ENCODE measurements at regions not wholly inside any gene's neighbourhood (a gene's known extent, or its start where the extent isn't known, plus 50 kb on each side); places are given as distances from the start of the nearest gene placed in this dataset.

- Histone ChIP-seq H3K36me3 (ENCODE audit: control insufficient read depth in 1 of 2, insufficient read depth in 2 of 2, low read length in 2 of 2) (no peaks in the 10 kb centered on the region), H3K9ac (ENCODE audit: low read length) (no peak overlapping the region), H3K4me2 (ENCODE audit: low read length) (no peak overlapping the region), H3K4me3 (replicated peaks in 1 of 2; ENCODE audit: low read depth in 1 of 2, low read length in 2 of 2) (no peak overlapping the region), H3K4me1 (ENCODE audit: control insufficient read depth in 1 of 2, insufficient read depth in 2 of 2, low read length in 2 of 2) (peaks cover 3 to 15% of the 10 kb centered on the region in 2 experiments; a peak in 3 of 4 replicates), H3K9me3 (ENCODE audit: control insufficient read depth in 1 of 2, insufficient read depth in 1 of 2, low read depth in 1 of 2, low read length in 2 of 2) (no peaks in the 10 kb centered on the region), H3K27ac (ENCODE audit: low read depth, low read length) (no peak overlapping the region), H3K9me2 (ENCODE audit: insufficient read depth) (no peaks in the 10 kb centered on the region), H3K79me2 (ENCODE audit: insufficient read depth, low read length) (no peaks in the 10 kb centered on the region), H4K20me1 (ENCODE audit: insufficient read depth) (no peaks in the 10 kb centered on the region), H2AFZ (ENCODE audit: low read depth, low read length, poor library complexity, severe bottlenecking) (no peak overlapping the region), H3K27me3 (ENCODE audit: insufficient read depth, low read length) (peaks cover 3% of the 10 kb centered on the region; the same call in 1 of the 2 replicates)
- CTCF ChIA-PET, result no interaction called here
- ATAC-seq (no peak), DNase-seq (ENCODE audit: low read depth, low spot score) (no peak)
- RAD21 ChIA-PET (ENCODE audit: low non-redundant PET in 1 of 2, low total read pairs in 2 of 2, uncharacterized antibody in 2 of 2, unreplicated experiment in 2 of 2), result interaction anchor here in 1 of 2 experiments (0.7 kb wide), 1 partner anchor 61 kb away, joined by 3 read pairs; no protein-coding TSS in a partner anchor
- TF ChIP-seq CEBPB (IDR thresholded peaks at IDR 0.05; ENCODE audit: low read depth), result no peak
- no peak for TF ChIP-seq POLR2A (IDR thresholded peaks at IDR 0.05; ENCODE audit: borderline replicate concordance, extremely low read depth, insufficient read depth, insufficient read length)
- no peak for TF ChIP-seq ZBTB33 (IDR thresholded peaks at IDR 0.05; ENCODE audit: extremely low read depth, insufficient replicate concordance, low read length)
- TF ChIP-seq SIN3A (IDR thresholded peaks at IDR 0.05; ENCODE audit: low read depth), result no peak
- TF ChIP-seq SP1 (IDR thresholded peaks at IDR 0.05; ENCODE audit: low read depth), result no peak
- no peak for TF ChIP-seq EGR1 (IDR thresholded peaks at IDR 0.05; ENCODE audit: low read depth)
- TF ChIP-seq TCF7L2 (IDR thresholded peaks at IDR 0.05; ENCODE audit: borderline replicate concordance, extremely low read depth, insufficient read depth, insufficient read length), result no peak
- POLR2A ChIA-PET, result interaction anchor here (1.0 kb wide), 1 partner anchor 9 kb away, joined by 3 read pairs; no protein-coding TSS in a partner anchor
- intact Hi-C loops (cut with micrococcal nuclease), result no loop called here
- BruUV-seq (replicated peaks), result no TSS peak
These were observed 64.0 kb upstream of the YWHAQ start for GRCh38 chr2:9694661-9695234.

DNA sequence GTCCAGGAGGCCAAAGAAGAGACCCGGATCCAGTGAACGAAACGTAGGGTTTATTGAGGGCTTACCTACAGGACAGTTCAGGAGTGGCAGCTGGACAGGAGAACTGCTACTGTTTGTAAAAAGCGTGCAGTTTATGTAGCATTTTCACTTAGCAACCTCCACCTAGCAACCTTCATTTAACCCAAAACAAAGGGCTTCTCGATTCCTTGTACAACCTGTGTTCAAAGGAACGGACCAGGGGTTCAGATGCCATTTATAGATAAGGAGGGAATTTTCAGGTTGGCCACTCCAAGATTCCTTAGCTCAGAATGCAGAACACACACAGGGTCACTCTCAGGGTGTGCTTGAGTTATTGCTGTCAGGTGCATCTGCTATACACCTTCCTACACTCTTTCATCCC lies 65.1 kb upstream of the YWHAQ start:
- H3K4me3 ChIP-seq (replicated peaks in 1 of 2; ENCODE audit: low read depth in 1 of 2, low read length in 2 of 2), result no peak overlapping the region
- ChIA-PET POLR2A (no interaction called here), RAD21 (ENCODE audit: low non-redundant PET in 1 of 2, low total read pairs in 2 of 2, uncharacterized antibody in 2 of 2, unreplicated experiment in 2 of 2) (no interaction called here), CTCF (no interaction called here)
- H3K27ac ChIP-seq (ENCODE audit: low read depth, low read length), result no peak overlapping the region
- H3K4me2 ChIP-seq (ENCODE audit: low read length), result no peak overlapping the region
- H3K9me3 ChIP-seq (ENCODE audit: control insufficient read depth in 1 of 2, insufficient read depth in 1 of 2, low read depth in 1 of 2, low read length in 2 of 2), result no peaks in the 10 kb centered on the region
- no peaks in the 10 kb centered on the region for H3K36me3 ChIP-seq (ENCODE audit: control insufficient read depth in 1 of 2, insufficient read depth in 2 of 2, low read length in 2 of 2)
- no TSS peak for BruUV-seq (replicated peaks)
- H3K27me3 ChIP-seq (ENCODE audit: insufficient read depth, low read length), result peaks cover 3% of the 10 kb centered on the region; the same call in 1 of the 2 replicates
- DNase-seq (ENCODE audit: low read depth, low spot score), result no peak
- H4K20me1 ChIP-seq (ENCODE audit: insufficient read depth), result no peaks in the 10 kb centered on the region
- no peaks in the 10 kb centered on the region for H3K9me2 ChIP-seq (ENCODE audit: insufficient read depth)
- no peak for ATAC-seq
- intact Hi-C loops (cut with micrococcal nuclease), result no loop called here
- H3K79me2 ChIP-seq (ENCODE audit: insufficient read depth, low read length), result no peaks in the 10 kb centered on the region
- no peak overlapping the region for H2AFZ ChIP-seq (ENCODE audit: low read depth, low read length, poor library complexity, severe bottlenecking)
- peaks cover 3 to 17% of the 10 kb centered on the region in 2 experiments; a peak in 3 of 4 replicates for H3K4me1 ChIP-seq (ENCODE audit: control insufficient read depth in 1 of 2, insufficient read depth in 2 of 2, low read length in 2 of 2)
- no peak overlapping the region for H3K9ac ChIP-seq (ENCODE audit: low read length)
- TF ChIP-seq ZNF274 (IDR thresholded peaks at IDR 0.05; ENCODE audit: low read depth, low read length) (no peak), JUND (IDR thresholded peaks at IDR 0.05) (no peak), POLR2AphosphoS5 (IDR thresholded peaks at IDR 0.05; ENCODE audit: low read depth, low read length) (no peak), ATF3 (IDR thresholded peaks at IDR 0.05) (no peak), ZFX (IDR thresholded peaks at IDR 0.05) (no peak), EGR1 (IDR thresholded peaks at IDR 0.05; ENCODE audit: low read depth) (no peak), SRF (IDR thresholded peaks at IDR 0.05; ENCODE audit: low read depth) (no peak)

Data from HCT116 (cell line).